ENCODE measurements at regions not wholly inside any gene's neighbourhood (a gene's known extent, or its start where the extent isn't known, plus 50 kb on each side); places are given as distances from the start of the nearest gene placed in this dataset.

DNA sequence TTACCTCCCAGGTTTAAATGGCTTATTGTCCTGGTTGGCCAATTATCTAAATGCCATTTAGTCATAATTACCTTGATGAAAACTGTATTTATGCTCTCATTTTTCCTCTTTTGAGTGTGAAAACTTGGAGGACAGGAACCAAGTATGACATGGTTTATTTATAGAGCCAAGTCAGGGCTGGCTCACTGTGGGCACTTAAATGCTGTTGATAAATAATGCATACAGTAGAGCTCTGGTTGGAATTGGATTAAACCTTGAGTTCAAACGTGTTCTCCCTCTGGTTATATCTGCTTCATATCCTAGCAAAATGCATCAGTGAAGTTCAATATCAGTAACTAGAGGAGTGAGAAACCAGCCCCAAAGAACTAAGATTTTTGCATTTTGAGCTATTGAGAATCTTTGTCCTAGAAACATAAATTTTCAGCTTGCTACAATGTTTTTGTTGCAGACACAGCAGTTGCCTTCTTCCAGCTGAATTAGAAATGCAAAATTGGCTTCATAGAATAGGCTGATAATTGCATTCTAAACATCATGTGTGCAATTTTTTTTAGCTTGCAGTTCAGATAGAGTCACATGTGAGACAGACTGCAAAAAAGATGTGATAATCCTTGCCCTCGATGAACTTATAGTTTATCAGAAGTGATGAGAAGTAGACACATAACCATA is 255.8 kb downstream of the BTBD3 start:
- no peak for DNase-seq (ENCODE audit: extremely low spot score, insufficient read length, low read depth)
- FAIRE-seq = no peak

DNA sequence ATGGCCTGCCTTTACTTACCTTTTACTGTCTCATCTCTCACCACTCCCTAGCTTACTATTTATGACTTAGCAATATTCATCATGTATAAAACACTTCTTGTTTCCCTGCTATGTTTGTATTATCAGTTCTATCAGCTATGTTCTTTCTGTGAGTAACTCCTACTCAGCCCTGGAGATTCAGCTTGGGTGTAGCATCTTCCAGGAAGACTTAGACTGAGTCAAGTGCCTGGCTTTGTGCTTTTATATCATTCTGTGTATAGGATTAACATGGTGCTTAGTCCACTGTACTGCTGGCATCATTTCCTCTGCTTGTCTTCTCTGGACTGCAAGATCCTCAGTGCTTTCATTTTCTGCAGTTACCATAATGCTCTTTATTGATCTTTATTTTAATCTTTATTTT is 257.8 kb downstream of the BTBD3 start:
- FAIRE-seq = no peak
- no peak for DNase-seq (ENCODE audit: extremely low spot score, insufficient read length, low read depth)

DNA sequence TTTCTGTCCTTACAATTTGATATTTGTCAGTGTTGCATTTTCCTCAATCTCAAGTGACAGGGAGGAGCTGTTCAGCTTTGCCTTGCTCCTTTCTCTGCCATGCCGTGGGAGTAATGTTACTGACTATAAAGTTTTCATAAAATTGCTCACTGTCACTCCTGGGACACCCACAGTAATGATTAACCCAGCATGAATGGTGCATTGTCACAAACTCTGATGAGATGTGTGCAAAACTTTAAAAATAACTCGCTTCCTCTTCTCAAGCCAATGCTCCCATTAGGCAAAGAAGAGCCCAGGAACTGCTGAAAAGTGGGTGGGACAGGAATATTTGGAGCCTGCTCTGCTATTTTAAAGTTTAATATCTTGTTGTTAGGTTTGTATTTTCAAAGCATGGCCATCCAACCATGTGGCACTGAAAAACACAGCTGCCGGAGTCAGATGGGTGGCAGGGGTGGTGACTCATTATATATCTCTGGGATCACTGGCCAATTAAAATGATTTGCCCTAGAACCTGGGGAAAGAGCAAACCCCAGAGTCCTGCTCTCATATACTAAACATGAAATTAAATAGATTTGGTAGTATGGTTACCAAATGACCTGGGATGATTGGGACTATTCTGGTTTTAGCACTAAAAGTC is 260.1 kb downstream of the BTBD3 start:
- DNase-seq (ENCODE audit: extremely low spot score, insufficient read length, low read depth) = no peak
- no peak for FAIRE-seq

GRCh38 chr20:12179692-12180091 is 262.0 kb downstream of the BTBD3 start:
- FAIRE-seq (no peak), DNase-seq (ENCODE audit: extremely low spot score, insufficient read length, low read depth) (no peak)

- no peak for FAIRE-seq
- no peak for DNase-seq (ENCODE audit: extremely low spot score, insufficient read length, low read depth)
Observed at GRCh38 chr20:12180107-12180661, 262.5 kb downstream of the BTBD3 start.

- DNase-seq (ENCODE audit: extremely low spot score, insufficient read length, low read depth) (no peak), FAIRE-seq (no peak)
Observed at GRCh38 chr20:12198281-12198680, 280.6 kb downstream of the BTBD3 start.

- FAIRE-seq (no peak), DNase-seq (ENCODE audit: extremely low spot score, insufficient read length, low read depth) (no peak)
Observed at GRCh38 chr20:12199703-12200102, 282.0 kb downstream of the BTBD3 start.

DNA sequence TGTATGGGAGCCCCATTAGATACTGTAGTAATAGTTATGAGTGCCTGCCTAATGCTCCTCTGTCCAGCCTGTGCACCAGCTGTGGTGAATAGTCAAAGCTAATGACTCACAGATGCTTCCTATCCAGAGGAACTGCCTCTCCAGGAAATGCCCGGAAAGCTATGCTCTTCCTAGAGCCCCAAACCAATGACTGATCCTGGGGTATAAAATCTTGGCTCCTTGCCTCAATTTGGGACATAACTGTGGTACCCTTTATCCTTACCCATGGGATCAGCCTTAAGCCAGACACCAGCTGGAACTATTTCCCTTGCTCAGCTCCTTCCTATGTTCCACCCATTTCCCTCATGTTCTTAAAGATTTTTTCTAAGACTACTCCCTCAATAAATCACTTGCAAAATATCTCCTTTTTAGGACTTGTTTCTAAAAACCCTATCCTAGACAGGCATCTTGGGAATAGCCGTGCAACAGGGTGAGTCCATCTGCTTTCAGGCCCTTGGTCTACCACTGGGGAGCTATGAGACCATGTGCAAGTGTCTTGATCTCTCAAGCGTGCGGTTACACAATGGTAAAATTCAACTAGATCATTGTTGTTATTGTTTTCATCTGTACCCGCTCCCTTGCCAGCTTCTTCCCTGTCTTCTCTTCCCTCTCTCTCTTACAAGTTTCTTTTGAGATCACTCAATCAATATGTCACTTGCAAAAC is 283.7 kb downstream of the BTBD3 start:
- FAIRE-seq (no peak), DNase-seq (ENCODE audit: extremely low spot score, insufficient read length, low read depth) (no peak)

GRCh38 chr20:12203399-12203798 is 285.7 kb downstream of the BTBD3 start:
- no peak for FAIRE-seq

DNA sequence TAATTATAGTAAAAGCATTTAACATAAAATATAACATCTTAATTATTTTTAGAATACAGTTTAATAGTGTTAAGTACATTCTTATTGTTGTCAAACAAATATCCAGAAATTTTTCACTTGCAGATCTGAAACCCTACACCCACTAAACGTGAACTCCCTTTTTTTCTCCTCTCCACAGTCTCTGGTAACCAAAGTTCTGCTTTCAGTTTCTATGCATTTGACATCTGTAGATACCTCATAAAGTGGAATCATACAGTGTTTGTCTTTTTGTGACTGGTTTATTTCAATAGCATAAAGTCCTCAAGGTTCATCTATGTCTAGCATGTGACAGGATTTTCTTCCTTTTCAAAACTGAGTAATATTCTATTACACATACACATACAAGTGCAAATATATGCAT is 286.3 kb downstream of the BTBD3 start:
- DNase-seq (ENCODE audit: extremely low spot score, insufficient read length, low read depth) = no peak
- FAIRE-seq = no peak

More at GRCh38 chr20:12203399-12203798, 285.7 kb downstream of the BTBD3 start:
- DNase-seq (ENCODE audit: extremely low spot score, insufficient read length, low read depth) = no peak

- no peak for FAIRE-seq
- no peak for DNase-seq (ENCODE audit: extremely low spot score, insufficient read length, low read depth)
Observed at GRCh38 chr20:12207875-12208274, 290.2 kb downstream of the BTBD3 start.

DNA sequence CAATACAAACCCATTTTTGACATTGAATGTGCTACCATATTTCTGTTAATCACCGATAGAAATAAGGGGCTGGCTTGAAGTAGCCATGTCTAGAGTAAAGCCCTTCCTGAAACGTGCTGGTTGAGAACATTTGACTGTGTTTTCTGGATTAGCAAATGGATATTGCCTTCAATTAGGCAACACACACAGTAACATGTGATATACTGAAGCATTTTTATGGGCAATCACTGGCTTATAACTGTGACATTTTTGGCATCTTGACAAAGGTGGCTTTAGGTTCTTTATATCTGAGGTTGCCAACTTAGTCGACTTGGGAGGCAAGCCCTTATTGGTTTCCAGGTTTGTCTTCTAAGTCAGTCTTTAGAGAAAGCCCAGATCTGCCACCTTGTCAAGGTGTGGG is 292.9 kb downstream of the BTBD3 start:
- no peak for FAIRE-seq

GRCh38 chr20:12211361-12211760 is 293.7 kb downstream of the BTBD3 start:
- no peak for DNase-seq (ENCODE audit: extremely low spot score, insufficient read length, low read depth)
- FAIRE-seq = no peak

More for the DNA sequence above, 292.9 kb downstream of the BTBD3 start:
- DNase-seq (ENCODE audit: extremely low spot score, insufficient read length, low read depth) = no peak

DNA sequence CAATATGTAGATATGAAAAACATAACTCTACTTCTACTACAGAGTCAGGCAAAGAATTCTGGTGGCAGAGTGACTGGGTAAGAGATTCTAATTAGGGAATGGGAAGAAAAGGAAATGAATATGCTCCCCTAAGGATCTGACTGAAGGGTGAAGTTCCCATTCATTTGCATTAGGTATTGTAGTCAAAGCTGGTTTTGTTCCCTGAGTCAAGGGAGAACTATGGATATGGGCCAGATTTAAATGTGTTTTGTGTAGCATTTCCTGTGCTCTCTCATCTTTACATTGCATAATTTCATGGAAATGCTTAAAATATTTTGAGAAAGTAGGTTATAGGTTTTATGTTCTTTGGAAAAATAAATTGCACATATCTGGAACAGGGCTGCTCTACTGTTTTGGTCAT is 299.7 kb downstream of the BTBD3 start:
- no peak for DNase-seq (ENCODE audit: extremely low spot score, insufficient read length, low read depth)
- no peak for FAIRE-seq

- no peak for DNase-seq (ENCODE audit: extremely low spot score, insufficient read length, low read depth)
- no peak for FAIRE-seq
Observed at GRCh38 chr20:12219798-12220197, 302.1 kb downstream of the BTBD3 start.

GRCh38 chr20:12223057-12223456 is 305.4 kb downstream of the BTBD3 start:
- no peak for DNase-seq (ENCODE audit: extremely low spot score, insufficient read length, low read depth)
- FAIRE-seq = no peak

DNA sequence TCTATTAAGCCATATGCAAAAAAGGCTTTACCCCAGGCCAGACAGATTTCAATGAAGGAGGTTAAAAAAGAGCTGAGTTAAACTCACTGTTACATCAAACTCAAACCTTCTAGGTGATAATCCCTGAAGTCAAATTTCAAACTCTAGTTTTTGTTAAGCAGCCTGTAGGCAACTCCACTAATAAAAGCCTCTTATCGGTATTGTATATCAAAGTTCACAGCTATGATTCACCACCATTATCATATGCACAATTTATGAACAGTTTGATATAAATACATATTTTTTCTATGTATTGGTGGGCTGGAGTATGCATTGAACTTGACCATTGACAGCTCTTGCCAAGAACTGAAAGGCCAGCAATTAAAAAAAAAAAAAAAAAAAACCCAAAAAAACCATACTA is 308.2 kb downstream of the BTBD3 start:
- DNase-seq (ENCODE audit: extremely low spot score, insufficient read length, low read depth) (no peak), FAIRE-seq (no peak)

DNA sequence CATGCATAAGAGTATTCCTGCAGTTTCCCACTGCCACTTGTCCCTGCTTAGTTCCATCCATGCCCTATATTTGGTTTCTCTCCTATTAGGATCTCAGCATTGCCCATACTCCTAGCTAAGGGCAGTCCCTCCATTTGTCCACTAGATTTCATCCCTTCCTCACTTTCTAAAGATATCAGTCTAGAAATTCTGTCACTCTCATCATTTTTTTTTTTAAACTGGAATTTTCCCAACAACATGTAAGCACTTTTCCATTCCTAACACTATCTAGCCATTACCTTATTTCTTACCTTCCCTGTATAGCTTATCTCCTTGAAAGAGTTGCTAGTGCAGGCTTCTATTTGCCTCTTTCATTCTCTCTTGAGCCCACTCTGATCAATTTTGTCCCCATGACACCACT is 312.2 kb downstream of the BTBD3 start:
- no peak for FAIRE-seq
- DNase-seq (ENCODE audit: extremely low spot score, insufficient read length, low read depth) = no peak

GRCh38 chr20:12237772-12238171 is 320.1 kb downstream of the BTBD3 start:
- FAIRE-seq (no peak), DNase-seq (ENCODE audit: extremely low spot score, insufficient read length, low read depth) (no peak)

GRCh38 chr20:12241065-12241464 is 323.4 kb downstream of the BTBD3 start:
- FAIRE-seq = no peak
- no peak for DNase-seq (ENCODE audit: extremely low spot score, insufficient read length, low read depth)

DNA sequence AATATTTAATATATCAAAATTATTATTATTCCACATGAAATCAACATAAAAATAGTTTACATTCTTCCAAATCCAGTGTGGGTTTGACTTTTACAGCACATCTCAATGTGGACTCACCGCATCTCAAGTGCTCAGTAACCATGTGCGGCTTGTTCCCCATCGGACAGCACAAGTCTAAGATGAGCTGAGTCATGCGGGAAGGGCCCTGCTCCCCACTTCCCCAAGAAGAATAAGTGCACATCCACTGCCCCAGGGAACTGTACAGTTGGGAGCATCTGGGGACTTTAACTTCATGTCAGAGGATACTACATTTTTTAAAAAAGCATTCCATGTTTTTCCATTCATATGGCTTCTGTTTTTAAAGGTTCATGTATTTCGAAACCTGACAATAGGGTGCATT is 325.6 kb downstream of the BTBD3 start:
- FAIRE-seq (no peak), DNase-seq (ENCODE audit: extremely low spot score, insufficient read length, low read depth) (no peak)
